ENCODE measurements at regions not wholly inside any gene's neighbourhood (a gene's known extent, or its start where the extent isn't known, plus 50 kb on each side); places are given as distances from the start of the nearest gene placed in this dataset.

- POLR2A ChIA-PET (ENCODE audit: unreplicated experiment): no interaction called here
- no peak overlapping the region for H4K91ac ChIP-seq (ENCODE audit: insufficient read depth, low read depth, low read length)
- CTCF ChIA-PET: no interaction called here
- in situ Hi-C loops (cut with MboI; ENCODE audit: low sequenced_read_pairs): no loop called here
- H3K56ac ChIP-seq (ENCODE audit: extremely low read depth, insufficient read depth, low read length): no peak overlapping the region
- no peaks in the 10 kb centered on the region for H3K9me1 ChIP-seq (ENCODE audit: insufficient read depth, low read length)
- no TSS peak for BruUV-seq (replicated peaks)
- no peak overlapping the region for H2BK20ac ChIP-seq (ENCODE audit: low read depth, low read length)
- H3K18ac ChIP-seq (ENCODE audit: low read depth, low read length): no peak overlapping the region
- no peak for ATAC-seq (ENCODE audit: low read depth)
- no peak overlapping the region for H3K23ac ChIP-seq (ENCODE audit: low read depth, low read length)
- H3K79me1 ChIP-seq (ENCODE audit: low read depth in 1 of 2, low read length in 2 of 2): no peaks in the 10 kb centered on the region
- intact Hi-C loops (cut with micrococcal nuclease): no loop called here
- no peak overlapping the region for H3K4me3 ChIP-seq (ENCODE audit: insufficient read depth, low read depth, low read length)
- H3K9me3 ChIP-seq (ENCODE audit: control insufficient read depth, insufficient read depth, low read length): no peaks in the 10 kb centered on the region
- H2BK5ac ChIP-seq (ENCODE audit: low read depth, low read length, poor library complexity, severe bottlenecking): no peak overlapping the region
- no peak overlapping the region for H4K8ac ChIP-seq (ENCODE audit: low read depth in 2 of 2, low read length in 2 of 2)
- no peaks in the 10 kb centered on the region for H4K20me1 ChIP-seq (ENCODE audit: insufficient read depth, low read length)
- no peak overlapping the region for H3K14ac ChIP-seq (replicated peaks; ENCODE audit: low read depth, low read length)
- H3K27me3 ChIP-seq (ENCODE audit: control insufficient read depth, insufficient read depth, low read length): no peaks in the 10 kb centered on the region
- H2AFZ ChIP-seq (replicated peaks; ENCODE audit: low read length, poor library complexity): no peak overlapping the region
- H3K36me3 ChIP-seq (ENCODE audit: control insufficient read depth, insufficient read depth, low read length): no peaks in the 10 kb centered on the region
- no peak overlapping the region for H3K4me2 ChIP-seq (ENCODE audit: low read depth, low read length)
- H3K27ac ChIP-seq (ENCODE audit: insufficient read depth, low read length): no peak overlapping the region
- H2BK15ac ChIP-seq (ENCODE audit: low read depth, low read length): no peak overlapping the region
- TF ChIP-seq MXI1 (IDR thresholded peaks at IDR 0.05; ENCODE audit: borderline replicate concordance, low read depth, low read length) (no peak), RAD21 (IDR thresholded peaks at IDR 0.05; ENCODE audit: low read length) (no peak), POLR2A (IDR thresholded peaks at IDR 0.05; ENCODE audit: low read depth, low read length) (no peak), RCOR1 (IDR thresholded peaks at IDR 0.05; ENCODE audit: insufficient replicate concordance, low read length) (no peak), CHD1 (IDR thresholded peaks at IDR 0.05; ENCODE audit: low read depth, low read length) (no peak), CEBPB (IDR thresholded peaks at IDR 0.05; ENCODE audit: low read depth, low read length) (no peak), MAZ (IDR thresholded peaks at IDR 0.05; ENCODE audit: borderline replicate concordance, low read depth, low read length) (no peak)
- TF ChIP-seq, protein P1, sequence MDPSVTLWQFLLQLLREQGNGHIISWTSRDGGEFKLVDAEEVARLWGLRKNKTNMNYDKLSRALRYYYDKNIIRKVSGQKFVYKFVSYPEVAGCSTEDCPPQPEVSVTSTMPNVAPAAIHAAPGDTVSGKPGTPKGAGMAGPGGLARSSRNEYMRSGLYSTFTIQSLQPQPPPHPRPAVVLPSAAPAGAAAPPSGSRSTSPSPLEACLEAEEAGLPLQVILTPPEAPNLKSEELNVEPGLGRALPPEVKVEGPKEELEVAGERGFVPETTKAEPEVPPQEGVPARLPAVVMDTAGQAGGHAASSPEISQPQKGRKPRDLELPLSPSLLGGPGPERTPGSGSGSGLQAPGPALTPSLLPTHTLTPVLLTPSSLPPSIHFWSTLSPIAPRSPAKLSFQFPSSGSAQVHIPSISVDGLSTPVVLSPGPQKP (IDR thresholded peaks at IDR 0.05; ENCODE audit: borderline replicate concordance, low read depth, low read length): no peak
- no peak overlapping the region for H2BK120ac ChIP-seq (ENCODE audit: low read depth, low read length)
- no peak overlapping the region for H2AK5ac ChIP-seq (ENCODE audit: low read depth, low read length)
- dilution Hi-C loops (cut with HindIII; ENCODE audit: low sequenced_read_pairs, unreplicated experiment): no loop called here
- H2AK9ac ChIP-seq (replicated peaks; ENCODE audit: low read depth, low read length, poor library complexity): no peak overlapping the region
- no peak overlapping the region for H4K5ac ChIP-seq (ENCODE audit: low read depth, low read length)
- H3K4ac ChIP-seq (ENCODE audit: low read depth, low read length): no peak overlapping the region
- H3K9ac ChIP-seq (ENCODE audit: low read depth, low read length): no peak overlapping the region
- H3K4me1 ChIP-seq (ENCODE audit: control insufficient read depth, insufficient read depth, low read length): no peaks in the 10 kb centered on the region
- peak; percentile 4 for DNase-seq
- no CpG with 5 or more reads among the region's 3 CpGs for WGBS, 2 experiments (ENCODE audit: extremely low coverage in 2 of 2, insufficient read length in 1 of 2)
Observed at GRCh38 chr13:104320446-104320845, 1254.2 kb upstream of the SLC10A2 start.

All from IMR-90 (cell line).